ENCODE measurements at regions not wholly inside any gene's neighbourhood (a gene's known extent, or its start where the extent isn't known, plus 50 kb on each side); places are given as distances from the start of the nearest gene placed in this dataset.
"Not testable (repeated sequence)": the region's sequence is repeated elsewhere in the genome, so short reads cannot be mapped to it uniquely, and the experiment has no call there.

DNA sequence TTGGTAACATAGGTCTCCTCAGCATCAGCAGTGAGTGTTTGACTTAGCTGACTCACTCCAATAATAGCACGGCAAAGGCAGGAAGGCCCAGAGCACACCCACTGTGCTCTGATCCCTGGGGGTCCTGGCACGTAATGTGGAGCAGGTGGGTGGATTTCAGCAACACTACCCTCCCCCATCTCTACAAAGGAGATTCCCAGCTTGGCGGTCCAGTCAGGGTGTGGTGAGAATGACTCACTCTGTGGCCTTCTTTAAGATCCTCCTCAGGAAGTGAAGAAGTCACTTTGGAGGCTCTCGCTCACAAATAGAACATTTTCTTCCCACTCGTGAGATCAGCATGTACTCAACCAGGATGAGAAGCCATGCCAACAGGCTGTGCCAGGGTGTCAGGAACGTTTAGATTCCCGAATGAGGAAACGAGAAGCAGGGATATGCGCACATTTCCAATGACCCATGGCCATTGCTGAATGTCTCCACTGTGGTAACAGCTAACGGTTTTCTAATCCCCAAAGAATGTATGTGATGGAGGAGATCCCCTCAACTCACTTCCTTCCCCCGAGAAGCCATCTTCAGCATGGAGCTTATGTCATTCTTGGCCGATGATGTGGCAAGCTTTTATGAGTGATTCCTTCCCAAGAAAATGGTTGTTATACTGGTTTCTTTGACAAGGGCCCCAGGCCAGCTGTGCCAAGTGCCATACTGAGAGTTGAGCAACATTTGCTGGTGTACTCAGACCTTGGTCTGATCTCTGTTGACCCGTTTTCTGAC, 365.2 kb downstream of the C16orf95 start:
- Histone ChIP-seq H3K4me3 (no peak overlapping the region), H3K36me3 (no peaks in the 10 kb centered on the region), H3K4me1 (no peaks in the 10 kb centered on the region), H3K9me3 (no peaks in the 10 kb centered on the region), H3K27ac (no peak overlapping the region), H3K27me3 (no peaks in the 10 kb centered on the region)
- TF ChIP-seq, protein P1, sequence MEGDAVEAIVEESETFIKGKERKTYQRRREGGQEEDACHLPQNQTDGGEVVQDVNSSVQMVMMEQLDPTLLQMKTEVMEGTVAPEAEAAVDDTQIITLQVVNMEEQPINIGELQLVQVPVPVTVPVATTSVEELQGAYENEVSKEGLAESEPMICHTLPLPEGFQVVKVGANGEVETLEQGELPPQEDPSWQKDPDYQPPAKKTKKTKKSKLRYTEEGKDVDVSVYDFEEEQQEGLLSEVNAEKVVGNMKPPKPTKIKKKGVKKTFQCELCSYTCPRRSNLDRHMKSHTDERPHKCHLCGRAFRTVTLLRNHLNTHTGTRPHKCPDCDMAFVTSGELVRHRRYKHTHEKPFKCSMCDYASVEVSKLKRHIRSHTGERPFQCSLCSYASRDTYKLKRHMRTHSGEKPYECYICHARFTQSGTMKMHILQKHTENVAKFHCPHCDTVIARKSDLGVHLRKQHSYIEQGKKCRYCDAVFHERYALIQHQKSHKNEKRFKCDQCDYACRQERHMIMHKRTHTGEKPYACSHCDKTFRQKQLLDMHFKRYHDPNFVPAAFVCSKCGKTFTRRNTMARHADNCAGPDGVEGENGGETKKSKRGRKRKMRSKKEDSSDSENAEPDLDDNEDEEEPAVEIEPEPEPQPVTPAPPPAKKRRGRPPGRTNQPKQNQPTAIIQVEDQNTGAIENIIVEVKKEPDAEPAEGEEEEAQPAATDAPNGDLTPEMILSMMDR (IDR thresholded peaks at IDR 0.05) = no peak
- intact Hi-C loops (cut with DNase I) = no loop called here
- no peak for DNase-seq
- no peak for ATAC-seq

GRCh38 chr16:86952769-86953168, 364.4 kb downstream of the C16orf95 start:
- Histone ChIP-seq H3K4me3 (no peak overlapping the region), H3K27me3 (peaks cover under 1% of the 10 kb centered on the region), H3K36me3 (no peaks in the 10 kb centered on the region), H3K9me3 (no peaks in the 10 kb centered on the region), H3K27ac (no peak overlapping the region), H3K4me1 (no peaks in the 10 kb centered on the region)
- TF ChIP-seq, protein P1 (IDR thresholded peaks at IDR 0.05) = no peak
- ATAC-seq = no peak
- no peak for DNase-seq
- intact Hi-C loops (cut with DNase I) = no loop called here

DNA sequence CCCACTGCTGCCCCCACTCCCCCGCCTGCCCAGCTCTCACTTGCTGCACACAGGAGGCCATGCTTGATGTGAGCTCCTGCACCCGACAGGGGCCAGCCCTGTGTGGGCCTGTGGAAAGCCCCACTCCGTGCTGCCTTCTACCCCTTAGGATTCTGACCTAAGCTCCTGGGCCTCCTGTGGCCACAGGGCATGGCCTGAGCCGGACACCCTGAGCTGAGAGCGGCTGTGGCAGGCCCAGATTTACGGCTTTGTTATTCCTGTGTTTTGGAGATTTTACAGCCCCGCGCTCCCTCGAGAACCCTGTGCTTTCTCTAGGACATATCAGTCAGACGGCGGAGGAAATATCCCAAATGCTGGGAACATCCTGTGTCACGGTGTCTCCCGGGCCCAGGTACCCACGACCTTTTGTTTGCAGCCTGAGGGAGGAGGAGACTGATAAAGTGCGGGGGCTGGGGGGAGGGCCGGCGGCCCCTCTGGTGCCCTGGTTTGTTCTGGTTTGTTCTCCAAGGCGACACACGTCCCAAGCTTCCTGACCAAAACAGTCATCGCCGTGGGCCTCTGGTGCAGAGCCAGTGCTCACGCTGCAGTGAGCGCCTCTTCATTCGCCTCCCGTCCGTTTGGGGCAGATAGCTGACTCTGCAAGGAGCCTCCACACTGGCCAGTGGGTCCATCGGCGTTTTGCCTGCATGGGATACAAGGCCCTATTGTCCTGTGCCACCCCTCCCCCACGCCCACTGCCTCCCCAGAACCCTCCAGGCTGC, 363.4 kb downstream of the C16orf95 start:
- H3K9me3 ChIP-seq = no peaks in the 10 kb centered on the region
- intact Hi-C loops (cut with DNase I) = no loop called here
- ATAC-seq (no peak), DNase-seq (no peak)
- TF ChIP-seq, protein P1 (IDR thresholded peaks at IDR 0.05) = no peak
- no peak overlapping the region for H3K27ac ChIP-seq
- H3K4me3 ChIP-seq = no peak overlapping the region
- peaks cover 11% of the 10 kb centered on the region for H3K27me3 ChIP-seq
- H3K4me1 ChIP-seq = no peaks in the 10 kb centered on the region
- no peaks in the 10 kb centered on the region for H3K36me3 ChIP-seq

DNA sequence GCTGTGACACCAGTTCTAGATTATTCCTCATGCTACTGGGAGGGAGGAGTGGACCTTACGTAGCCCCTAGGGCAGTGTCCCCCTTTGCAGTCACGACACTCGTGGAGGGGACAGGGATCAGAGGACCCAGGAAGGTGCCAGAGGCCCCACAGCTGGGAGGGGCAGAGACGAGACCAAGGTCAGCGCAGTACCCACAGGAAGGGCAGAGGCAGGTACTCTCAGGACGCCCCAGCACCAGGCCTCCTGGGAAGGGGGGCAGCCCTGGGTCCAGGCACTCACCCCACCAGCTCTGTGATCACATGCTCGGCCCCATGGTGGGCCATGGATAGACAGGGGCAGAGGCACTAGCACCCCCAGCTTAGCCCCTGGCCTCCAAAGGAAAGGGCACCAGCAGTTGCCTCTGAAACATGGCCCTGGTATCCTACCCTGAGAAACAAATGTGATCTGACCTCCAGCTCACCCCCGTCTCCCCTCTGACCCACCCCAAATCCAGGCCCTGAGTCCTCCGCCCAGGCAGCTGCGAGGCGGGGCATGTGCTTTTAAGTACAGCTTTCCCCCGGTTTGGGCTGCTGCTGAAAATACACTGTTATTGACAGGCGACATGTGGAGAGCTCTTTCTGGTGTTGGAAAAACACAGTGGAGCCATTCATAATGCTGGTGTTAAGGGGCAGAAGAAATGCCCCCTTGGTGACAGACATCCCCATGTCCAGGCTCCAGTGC, 361.9 kb downstream of the C16orf95 start:
- intact Hi-C loops (cut with DNase I) = no loop called here
- peaks cover 16% of the 10 kb centered on the region for H3K27me3 ChIP-seq
- H3K4me1 ChIP-seq = no peaks in the 10 kb centered on the region
- no peaks in the 10 kb centered on the region for H3K9me3 ChIP-seq
- H3K27ac ChIP-seq = no peak overlapping the region
- TF ChIP-seq, protein P1 (IDR thresholded peaks at IDR 0.05) = no peak
- no peak for ATAC-seq
- no peaks in the 10 kb centered on the region for H3K36me3 ChIP-seq
- no peak overlapping the region for H3K4me3 ChIP-seq
- DNase-seq = no peak

DNA sequence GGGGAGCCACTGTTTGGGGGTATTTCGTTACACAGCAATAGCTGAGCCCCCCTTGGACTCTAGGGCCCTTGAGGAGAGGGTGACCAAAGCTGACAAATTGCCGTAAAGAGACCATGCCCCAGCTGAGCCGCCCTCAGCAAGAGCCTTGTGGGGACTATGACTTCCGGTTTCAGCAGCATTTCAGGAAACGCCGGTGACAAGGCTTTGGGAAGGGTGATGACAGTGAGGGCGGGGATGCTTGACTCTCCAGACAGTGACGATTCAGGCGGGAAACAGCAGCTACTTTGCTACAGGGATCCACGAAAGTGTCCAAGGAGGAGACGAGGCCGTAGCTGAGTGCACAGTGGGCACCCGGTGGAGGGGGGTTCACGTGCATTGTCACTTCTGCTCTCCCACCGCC, 360.8 kb downstream of the C16orf95 start:
- no peak for ATAC-seq
- H3K4me1 ChIP-seq = no peaks in the 10 kb centered on the region
- DNase-seq = no peak
- no peak overlapping the region for H3K4me3 ChIP-seq
- H3K27ac ChIP-seq = no peak overlapping the region
- no peaks in the 10 kb centered on the region for H3K9me3 ChIP-seq
- peaks cover 16% of the 10 kb centered on the region for H3K27me3 ChIP-seq
- intact Hi-C loops (cut with DNase I) = no loop called here
- H3K36me3 ChIP-seq = no peaks in the 10 kb centered on the region
- TF ChIP-seq, protein P1 (IDR thresholded peaks at IDR 0.05) = no peak

DNA sequence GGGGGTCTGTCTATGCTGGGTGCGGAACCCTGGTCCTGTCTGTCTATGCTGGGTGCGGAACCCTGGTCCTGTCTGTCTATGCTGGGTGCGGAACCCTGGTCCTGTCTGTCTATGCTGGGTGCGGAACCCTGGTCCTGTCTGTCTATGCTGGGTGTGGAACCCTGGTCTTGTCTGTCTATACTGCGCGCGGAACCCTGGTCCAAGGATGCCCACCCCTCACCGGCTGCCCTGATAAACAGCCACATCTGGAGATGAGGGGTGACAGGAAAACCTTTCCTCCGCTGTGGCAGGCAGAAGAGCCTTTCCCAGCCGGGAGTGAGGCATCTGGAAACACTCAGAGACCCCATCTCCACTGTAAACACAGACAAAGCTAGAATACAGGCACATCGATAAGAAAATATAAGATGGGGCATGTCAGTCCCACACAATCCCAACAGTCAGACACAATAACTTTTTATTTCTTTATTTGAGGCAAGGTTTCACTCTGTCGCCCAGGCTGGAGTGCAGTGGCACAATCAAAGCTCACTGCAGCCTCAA, 359.5 kb downstream of the C16orf95 start:
- H3K4me1 ChIP-seq; H3K4me3 ChIP-seq; H3K27ac ChIP-seq; H3K9me3 ChIP-seq; ATAC-seq; DNase-seq; H3K36me3 ChIP-seq; intact Hi-C loops (cut with DNase I): not testable (repeated sequence)
- peaks cover 16% of the 10 kb centered on the region for H3K27me3 ChIP-seq

Data from upper lobe of right lung (tissue), 1 donor.